OCI-LY3 (cell line): ENCODE measurements at regions not wholly inside any gene's neighbourhood (a gene's known extent, or its start where the extent isn't known, plus 50 kb on each side); places are given as distances from the start of the nearest gene placed in this dataset.
"Not testable (repeated sequence)": the region's sequence is repeated elsewhere in the genome, so short reads cannot be mapped to it uniquely, and the experiment has no call there.

Experiments
- EZH2phosphoT487 ChIP-seq: fragments of 200-600 bp; shearing (Covaris generic); IDR thresholded peaks from 2 replicates; pipeline ENCODE4 v1.6.1; 2018; ENCODE audit warnings: antibody characterized with exemption, mixed run types, low read depth
- TF ChIP-seq, protein P1 (sequence below): fragments of 200-600, 300-600 bp; sonication (generic); IDR thresholded peaks from 2 replicates; pipeline ENCODE4 v1.5.1; 2014; ENCODE audit warnings: antibody characterized with exemption, low read length, low read depth

- TF ChIP-seq, protein P1, sequence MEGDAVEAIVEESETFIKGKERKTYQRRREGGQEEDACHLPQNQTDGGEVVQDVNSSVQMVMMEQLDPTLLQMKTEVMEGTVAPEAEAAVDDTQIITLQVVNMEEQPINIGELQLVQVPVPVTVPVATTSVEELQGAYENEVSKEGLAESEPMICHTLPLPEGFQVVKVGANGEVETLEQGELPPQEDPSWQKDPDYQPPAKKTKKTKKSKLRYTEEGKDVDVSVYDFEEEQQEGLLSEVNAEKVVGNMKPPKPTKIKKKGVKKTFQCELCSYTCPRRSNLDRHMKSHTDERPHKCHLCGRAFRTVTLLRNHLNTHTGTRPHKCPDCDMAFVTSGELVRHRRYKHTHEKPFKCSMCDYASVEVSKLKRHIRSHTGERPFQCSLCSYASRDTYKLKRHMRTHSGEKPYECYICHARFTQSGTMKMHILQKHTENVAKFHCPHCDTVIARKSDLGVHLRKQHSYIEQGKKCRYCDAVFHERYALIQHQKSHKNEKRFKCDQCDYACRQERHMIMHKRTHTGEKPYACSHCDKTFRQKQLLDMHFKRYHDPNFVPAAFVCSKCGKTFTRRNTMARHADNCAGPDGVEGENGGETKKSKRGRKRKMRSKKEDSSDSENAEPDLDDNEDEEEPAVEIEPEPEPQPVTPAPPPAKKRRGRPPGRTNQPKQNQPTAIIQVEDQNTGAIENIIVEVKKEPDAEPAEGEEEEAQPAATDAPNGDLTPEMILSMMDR, result not testable (repeated sequence)
- not testable (repeated sequence) for TF ChIP-seq EZH2phosphoT487
Measured at GRCh38 chr16:63860700-63861099, 1261.2 kb downstream of the CDH11 start.
